ENCODE measurements at regions not wholly inside any gene's neighbourhood (a gene's known extent, or its start where the extent isn't known, plus 50 kb on each side); places are given as distances from the start of the nearest gene placed in this dataset.

GRCh38 chr2:21401022-21401698 lies 277.4 kb downstream of the TDRD15 start:
- no peak for TF ChIP-seq CTCF (conservative IDR thresholded peaks at IDR 0.05)
- no peak overlapping the region for H3K27ac Mint-ChIP-seq (ENCODE audit: unreplicated experiment)
- H3K4me3 Mint-ChIP-seq = no peak overlapping the region
- no peaks in the 10 kb centered on the region for H3K27me3 Mint-ChIP-seq (ENCODE audit: low read depth)
- no peaks in the 10 kb centered on the region for H3K9me3 Mint-ChIP-seq
- no peaks in the 10 kb centered on the region for H3K36me3 Mint-ChIP-seq (ENCODE audit: low read depth)
- H3K4me1 Mint-ChIP-seq = no peaks in the 10 kb centered on the region
- DNase-seq (ENCODE audit: low read depth, low spot score) = no peak

- DNase-seq (ENCODE audit: low read depth, low spot score) = no peak
- Mint-ChIP-seq H3K9me3 (no peaks in the 10 kb centered on the region), H3K27ac (ENCODE audit: unreplicated experiment) (no peak overlapping the region), H3K4me1 (no peaks in the 10 kb centered on the region), H3K36me3 (ENCODE audit: low read depth) (no peaks in the 10 kb centered on the region), H3K27me3 (ENCODE audit: low read depth) (peaks cover 2% of the 10 kb centered on the region), H3K4me3 (no peak overlapping the region)
- TF ChIP-seq CTCF (conservative IDR thresholded peaks at IDR 0.05) = no peak
Observed at GRCh38 chr2:21404137-21404536, 280.4 kb downstream of the TDRD15 start.

GRCh38 chr2:21404827-21405625 lies 281.3 kb downstream of the TDRD15 start:
- no peak overlapping the region for H3K27ac Mint-ChIP-seq (ENCODE audit: unreplicated experiment)
- no peak overlapping the region for H3K4me3 Mint-ChIP-seq
- no peak for TF ChIP-seq CTCF (conservative IDR thresholded peaks at IDR 0.05)
- H3K36me3 Mint-ChIP-seq (ENCODE audit: low read depth) = no peaks in the 10 kb centered on the region
- DNase-seq (ENCODE audit: low read depth, low spot score) = no peak
- H3K9me3 Mint-ChIP-seq = peaks cover 2% of the 10 kb centered on the region
- peaks cover 2% of the 10 kb centered on the region for H3K27me3 Mint-ChIP-seq (ENCODE audit: low read depth)
- H3K4me1 Mint-ChIP-seq = no peaks in the 10 kb centered on the region

- peaks cover 2% of the 10 kb centered on the region for H3K27me3 Mint-ChIP-seq (ENCODE audit: low read depth)
- H3K4me3 Mint-ChIP-seq = no peak overlapping the region
- H3K9me3 Mint-ChIP-seq = peaks cover 2% of the 10 kb centered on the region
- no peak for TF ChIP-seq CTCF (conservative IDR thresholded peaks at IDR 0.05)
- DNase-seq (ENCODE audit: low read depth, low spot score) = no peak
- no peak overlapping the region for H3K27ac Mint-ChIP-seq (ENCODE audit: unreplicated experiment)
- H3K4me1 Mint-ChIP-seq = no peaks in the 10 kb centered on the region
- no peaks in the 10 kb centered on the region for H3K36me3 Mint-ChIP-seq (ENCODE audit: low read depth)
Observed at GRCh38 chr2:21406386-21406785, 282.6 kb downstream of the TDRD15 start.

GRCh38 chr2:21406911-21407310 lies 283.1 kb downstream of the TDRD15 start:
- TF ChIP-seq CTCF (conservative IDR thresholded peaks at IDR 0.05) = no peak
- Mint-ChIP-seq H3K27me3 (ENCODE audit: low read depth) (peaks cover 2% of the 10 kb centered on the region), H3K36me3 (ENCODE audit: low read depth) (no peaks in the 10 kb centered on the region), H3K9me3 (peaks cover 2% of the 10 kb centered on the region), H3K4me1 (no peaks in the 10 kb centered on the region), H3K4me3 (no peak overlapping the region), H3K27ac (ENCODE audit: unreplicated experiment) (no peak overlapping the region)
- no peak for DNase-seq (ENCODE audit: low read depth, low spot score)

All from neural crest cell (in vitro differentiated cells).